ENCODE measurements at regions not wholly inside any gene's neighbourhood (a gene's known extent, or its start where the extent isn't known, plus 50 kb on each side); places are given as distances from the start of the nearest gene placed in this dataset.

DNA sequence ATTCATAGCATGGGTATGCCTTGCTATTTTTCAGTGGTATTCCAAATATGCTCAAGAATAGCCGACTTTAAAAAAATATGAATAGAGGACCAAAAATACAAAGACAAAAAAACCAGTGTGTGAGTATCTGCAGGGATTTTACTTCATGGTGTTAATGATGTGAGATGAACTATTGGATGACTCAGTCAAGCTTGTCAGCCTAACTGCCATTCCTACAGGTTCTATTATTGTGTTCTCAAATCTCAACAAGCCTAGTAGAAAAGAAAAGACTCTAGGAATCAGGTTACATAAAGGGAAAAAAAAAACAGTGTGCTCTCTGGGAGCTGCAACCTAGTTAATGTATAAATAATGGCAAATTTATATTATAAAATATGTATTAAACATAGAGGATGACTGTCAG lies 588.4 kb upstream of the BTBD3 start:
- no peak for DNase-seq

DNA sequence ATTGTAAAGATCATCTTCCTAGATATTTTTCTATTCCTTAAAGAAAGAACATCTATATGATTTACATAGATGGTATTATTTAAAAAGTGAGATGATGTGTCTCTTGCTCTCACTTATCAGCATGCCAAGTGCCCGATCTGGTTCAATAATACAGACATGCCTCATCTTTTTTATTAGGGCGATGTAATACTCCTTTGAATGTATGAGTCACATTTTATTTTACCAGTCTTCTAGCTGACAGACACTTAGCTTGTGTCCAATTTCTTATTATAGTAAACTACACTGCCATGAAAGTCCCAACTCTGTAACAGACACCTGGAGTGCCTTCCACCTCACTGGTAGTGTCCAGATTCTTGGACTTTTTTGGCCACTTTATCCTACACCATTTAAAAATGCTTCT lies 586.6 kb upstream of the BTBD3 start:
- DNase-seq, result no peak

DNA sequence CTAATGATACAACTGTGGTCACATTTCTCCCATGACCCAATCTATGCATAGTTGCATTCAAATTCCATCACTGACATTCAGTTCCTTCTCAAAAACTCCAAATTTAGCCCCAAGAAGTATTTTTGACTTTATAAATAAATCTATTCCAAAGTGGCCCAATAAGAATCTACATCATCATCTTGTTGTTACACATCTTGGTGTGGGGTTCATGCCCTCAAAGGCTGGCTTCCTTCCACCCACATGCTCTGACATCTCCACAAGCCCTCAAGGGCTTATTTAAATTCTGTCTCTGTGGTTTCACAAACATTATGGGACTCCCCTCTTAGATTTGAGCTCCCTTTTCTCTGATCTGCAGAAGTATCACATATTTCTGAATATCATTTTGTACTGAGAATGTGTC lies 585.3 kb upstream of the BTBD3 start:
- DNase-seq, result no peak

DNA sequence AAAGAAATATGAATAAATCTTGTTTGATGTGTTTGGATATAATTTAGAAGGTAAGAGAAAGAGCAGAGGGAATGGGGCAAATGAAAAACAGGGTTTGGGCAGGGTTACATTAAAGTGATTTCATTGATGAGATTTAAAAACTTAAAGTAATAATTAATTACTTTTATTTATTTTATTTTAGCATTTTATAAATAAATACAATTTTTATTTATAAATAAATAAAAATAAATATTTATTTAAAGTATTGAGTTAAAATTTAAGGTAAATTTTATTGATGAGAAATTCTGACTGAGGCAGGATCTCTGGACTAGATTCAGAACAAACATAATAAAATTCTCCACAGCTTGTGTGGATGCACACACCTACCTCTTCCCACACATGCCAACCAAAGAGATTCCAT lies 584.1 kb upstream of the BTBD3 start:
- no peak for DNase-seq

DNA sequence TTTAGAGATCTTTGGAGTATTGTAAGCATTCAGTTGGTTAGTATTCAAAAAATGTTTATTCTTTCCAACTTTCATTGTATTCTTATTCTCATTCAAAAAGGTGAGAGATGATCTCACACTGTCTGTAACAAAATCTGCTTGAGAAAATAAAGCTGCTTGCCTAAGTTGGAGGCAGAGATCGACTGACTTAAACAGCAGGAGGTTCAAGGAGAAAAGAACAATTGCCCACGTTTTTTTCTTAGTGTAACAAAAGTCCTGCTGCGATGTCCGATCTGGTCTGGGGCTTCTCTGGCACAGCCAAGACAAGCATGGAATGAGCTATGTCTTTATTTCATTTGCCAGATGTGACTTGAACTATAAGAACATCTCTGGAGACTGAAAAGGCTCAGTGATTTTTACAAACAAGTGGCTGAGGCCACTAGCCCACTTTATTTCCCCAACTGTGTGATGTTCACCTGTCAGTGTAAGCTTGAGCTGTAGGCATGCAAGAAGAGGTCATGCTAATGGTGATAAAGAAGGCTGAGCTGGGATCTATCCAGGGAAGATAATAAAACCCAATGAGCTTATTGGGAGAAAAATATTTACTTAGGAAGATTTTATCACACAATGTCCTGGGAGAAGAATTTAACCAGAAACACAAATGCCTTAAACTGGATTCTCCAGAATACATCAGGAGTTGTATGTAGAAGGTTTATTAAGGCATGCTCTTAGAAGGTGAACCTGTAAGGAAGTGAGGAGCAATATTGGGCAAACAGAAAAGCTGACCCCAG lies 580.1 kb upstream of the BTBD3 start:
- no peak for DNase-seq

DNA sequence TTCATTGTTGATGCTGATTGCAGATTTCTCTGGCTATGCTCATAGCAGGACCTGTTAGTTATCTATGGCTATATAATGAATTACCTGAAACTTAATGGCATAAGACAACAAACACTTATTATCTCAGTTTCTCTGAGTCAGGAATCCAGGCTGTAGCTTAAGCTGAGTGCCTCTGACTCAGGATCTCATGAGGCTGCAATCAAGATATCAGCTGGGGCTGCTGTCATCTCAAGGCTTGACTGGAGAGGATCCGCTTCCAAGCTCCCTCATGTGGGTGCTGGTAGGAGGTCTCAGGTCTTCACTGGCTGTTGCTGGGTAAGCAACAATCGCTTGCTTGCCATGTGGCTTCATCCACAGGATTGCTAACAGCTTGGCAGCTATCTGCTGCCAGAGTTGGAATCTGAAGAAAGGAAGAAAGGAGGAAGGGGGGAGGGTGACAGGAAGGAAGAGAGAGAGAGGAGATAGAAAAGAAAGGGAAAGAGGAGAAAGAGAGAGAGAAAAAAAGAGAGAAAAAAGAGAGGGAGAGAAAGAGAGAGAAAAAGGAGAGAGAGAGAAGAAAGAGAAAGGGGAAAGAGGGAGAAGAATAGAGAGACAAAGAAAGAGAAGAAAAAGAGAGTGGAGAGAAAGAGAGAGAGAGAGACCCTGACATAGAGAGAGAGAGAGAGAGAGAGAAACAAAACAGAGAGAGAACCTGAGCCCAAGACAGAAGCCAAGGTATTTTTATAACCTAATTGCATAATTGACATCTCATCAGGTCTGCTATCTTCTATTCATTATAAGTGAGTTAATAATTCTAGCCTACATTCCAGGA lies 579.0 kb upstream of the BTBD3 start:
- no peak for DNase-seq

DNA sequence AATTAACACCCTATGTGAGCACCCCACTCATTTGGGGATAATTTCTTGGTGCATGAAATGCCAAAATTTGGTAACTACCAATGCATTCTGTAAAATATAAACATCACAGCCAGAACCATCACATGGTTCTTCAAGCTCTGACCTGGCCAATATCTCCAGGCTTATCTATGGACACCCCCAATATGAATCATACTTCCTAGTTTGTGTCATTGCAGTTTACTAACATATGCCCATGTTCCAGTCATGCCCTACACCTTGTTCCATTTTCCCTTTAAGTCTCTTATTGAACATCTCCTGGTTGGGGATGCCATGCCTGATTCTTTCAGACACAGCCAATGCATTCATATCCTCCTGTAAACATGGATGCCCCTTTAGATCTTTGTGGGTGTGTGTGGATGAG lies 572.8 kb upstream of the BTBD3 start:
- DNase-seq, result no peak

DNA sequence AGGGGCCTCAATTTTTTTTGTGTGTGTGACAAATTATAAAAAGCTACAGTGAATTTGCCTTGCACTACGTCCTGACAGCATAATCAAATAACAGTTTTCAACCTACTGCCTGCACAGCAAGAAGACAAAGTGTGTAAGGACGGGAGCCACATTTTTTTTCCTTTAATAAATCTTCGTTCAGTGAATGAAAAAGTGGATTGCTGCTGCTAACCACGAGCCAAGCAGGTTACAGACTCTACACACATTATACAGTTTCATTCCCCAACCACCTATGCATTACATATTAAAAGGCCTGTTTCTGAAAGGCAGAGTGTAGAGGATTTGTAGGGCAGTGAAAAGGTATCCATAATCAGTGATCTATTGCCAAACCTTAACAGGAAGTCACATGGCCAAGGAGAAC lies 570.0 kb upstream of the BTBD3 start:
- no peak for DNase-seq

DNA sequence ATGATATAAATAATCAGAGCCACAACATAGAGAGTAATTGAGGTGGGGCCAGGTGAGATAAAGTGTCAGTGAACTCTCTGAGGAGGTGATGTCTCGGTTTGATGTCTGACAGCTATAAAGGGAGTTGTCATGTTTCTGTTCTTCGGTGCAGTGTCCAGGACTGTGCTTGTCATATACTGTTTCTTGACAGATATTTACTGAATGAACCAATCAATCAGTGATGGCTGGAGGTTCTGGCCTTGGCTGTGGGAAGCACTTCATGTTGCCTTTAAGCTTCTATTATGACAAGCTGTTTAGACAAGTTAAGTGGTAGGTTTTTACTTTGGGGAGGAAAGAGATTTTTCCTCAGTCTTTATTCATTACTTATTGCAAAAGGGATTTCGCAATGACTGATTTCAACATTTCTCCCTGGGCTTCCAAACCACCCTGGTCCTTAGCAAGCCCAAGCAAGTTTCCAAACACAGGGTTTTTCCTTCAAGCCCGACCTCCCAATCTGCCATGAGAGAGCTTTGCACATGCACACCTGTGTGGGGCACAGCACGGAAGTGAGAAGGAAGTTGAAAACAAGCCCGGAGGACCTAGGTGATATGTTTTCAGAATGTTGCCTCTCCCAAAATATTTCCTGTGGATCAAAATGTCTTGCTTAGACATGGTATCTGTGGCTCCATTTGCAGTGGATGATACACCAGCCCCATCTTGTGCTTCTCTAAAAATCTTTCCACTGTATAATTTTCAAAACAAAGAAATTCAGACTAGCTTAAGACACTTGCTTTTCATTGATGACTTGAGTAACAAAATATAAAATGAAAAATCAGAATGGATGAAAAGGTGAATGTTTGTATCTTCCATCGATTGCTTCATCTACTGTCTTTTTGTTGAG lies 567.3 kb upstream of the BTBD3 start:
- DNase-seq, result no peak

DNA sequence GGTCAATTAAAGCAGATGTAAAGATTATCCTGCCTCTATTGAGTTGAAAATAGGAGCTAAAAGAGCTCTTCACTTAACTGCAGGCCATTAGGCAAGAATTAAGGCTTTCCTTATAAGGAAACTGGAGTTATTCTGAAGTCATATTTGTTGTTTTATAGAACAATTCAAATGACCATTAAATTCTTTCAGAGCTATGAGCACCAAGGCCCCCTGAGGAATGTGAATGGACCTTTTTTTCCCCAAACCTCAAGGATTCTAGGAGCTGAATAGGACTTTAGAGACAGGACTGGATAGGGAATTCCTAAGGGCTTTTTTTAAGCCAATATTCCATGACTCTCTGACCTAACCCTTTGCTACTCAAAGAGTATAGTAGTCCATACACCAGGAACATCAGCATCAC lies 565.7 kb upstream of the BTBD3 start:
- no peak for DNase-seq

DNA sequence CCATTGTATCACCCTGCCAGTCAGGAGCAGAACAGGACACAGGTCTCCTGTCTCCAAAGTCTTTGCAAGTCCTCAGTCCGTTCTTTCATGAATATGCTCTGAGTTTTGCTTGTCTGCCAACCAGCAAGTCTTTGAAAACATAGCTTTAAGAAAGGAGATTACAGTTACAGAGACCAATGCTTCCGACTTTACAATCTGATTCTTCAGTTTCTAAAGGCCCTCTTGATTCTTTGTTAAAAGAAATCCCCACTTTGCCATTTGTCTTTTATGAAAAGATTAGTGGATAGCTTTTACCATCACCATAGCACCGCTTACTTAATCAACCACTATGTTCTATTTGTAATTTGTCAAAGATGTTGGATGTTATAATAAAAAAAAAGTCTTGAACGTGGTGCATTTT lies 562.8 kb upstream of the BTBD3 start:
- no peak for DNase-seq

DNA sequence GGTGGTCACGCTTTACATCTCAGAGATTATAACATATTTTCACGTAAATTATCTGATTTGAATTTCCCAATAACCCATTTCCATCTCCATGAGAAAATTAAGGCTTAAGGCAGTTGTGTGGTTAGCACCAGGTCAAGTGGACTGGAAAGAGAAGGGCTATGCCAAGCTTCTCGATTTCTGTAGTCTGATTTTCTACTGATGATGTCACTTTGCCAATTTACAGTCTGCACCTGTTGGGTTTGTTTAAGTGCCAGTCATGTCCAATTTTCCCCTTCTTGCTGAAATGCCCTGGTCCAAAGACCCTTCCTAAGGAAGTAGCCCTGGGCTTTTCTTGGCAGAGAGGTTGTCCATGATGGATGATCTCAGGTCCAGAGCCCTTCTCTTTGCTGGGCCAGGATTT lies 562.3 kb upstream of the BTBD3 start:
- DNase-seq, result no peak

DNA sequence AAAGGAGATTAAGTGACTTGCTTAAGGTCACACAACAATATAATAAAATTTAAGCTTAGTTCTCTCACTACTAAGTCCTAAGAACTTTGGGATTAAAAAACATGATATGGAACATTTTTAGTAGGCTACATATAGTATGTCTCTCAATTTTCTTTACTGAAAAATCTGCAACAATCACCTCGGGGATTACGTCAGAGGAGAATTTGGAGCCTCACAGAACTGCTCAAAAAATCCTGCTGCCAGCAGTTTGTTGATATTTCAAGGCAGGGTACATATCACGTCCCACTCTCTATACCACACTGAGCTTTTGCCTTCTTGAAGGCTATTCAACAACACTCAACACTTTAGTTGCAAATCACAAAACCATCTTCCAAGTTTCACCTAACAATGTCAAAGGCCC lies 561.6 kb upstream of the BTBD3 start:
- no peak for DNase-seq

DNA sequence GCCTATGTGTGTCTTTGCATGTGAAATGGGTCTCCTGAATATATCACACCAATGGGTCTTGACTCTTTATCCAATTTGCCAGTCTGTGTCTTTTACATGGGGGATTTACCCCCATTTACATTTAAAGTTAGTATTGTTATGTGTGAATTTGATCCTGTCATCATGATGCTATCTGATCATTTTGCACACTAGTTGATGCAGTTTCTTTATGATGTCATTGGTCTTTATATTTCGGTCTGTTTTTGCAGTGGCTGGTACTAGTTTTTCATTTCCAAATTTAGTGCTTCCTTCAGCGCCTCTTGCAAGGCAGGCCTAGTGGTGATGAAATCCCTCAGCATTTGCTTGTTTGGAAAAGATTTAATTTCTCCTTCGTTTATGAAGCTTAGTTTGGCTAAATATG lies 555.2 kb upstream of the BTBD3 start:
- no peak for DNase-seq

DNA sequence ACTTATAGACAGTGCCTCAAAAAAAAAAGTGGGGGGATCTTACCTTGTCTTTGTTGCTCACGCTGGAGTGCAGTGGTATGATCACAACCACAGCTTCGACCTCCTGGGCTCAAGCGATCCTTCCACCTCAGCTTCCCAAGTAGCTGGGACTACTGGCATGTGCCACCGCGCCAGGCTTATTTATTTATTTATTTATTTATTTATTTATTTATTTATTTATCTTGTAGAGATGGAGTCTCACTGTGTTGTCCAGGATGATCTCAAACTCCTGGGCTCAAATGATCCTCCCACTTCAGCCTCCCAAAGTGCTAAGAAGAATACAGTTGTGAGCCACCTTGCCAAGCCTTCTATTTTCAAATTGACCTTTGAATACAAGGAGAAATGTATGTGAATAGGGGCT lies 553.0 kb upstream of the BTBD3 start:
- DNase-seq, result no peak

DNA sequence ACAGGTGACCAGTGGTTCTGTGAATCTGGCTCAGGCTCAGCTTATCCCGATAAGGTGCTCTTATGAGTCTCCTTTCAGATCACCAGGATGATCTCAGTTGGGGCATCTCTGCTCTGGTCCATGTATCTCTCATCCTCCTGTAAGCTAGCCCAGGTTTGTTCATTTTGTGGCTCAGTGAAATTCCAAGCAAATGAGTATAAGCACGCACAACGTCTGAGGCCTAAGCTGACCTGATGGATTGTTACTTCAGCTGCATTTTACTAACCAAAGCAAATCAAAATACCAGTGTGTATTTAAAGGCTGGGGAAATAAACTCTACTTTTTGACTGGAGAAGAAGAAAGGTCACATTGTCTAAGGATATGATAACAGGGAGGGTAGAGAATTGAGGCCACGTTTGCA lies 551.0 kb upstream of the BTBD3 start:
- DNase-seq, result no peak

DNA sequence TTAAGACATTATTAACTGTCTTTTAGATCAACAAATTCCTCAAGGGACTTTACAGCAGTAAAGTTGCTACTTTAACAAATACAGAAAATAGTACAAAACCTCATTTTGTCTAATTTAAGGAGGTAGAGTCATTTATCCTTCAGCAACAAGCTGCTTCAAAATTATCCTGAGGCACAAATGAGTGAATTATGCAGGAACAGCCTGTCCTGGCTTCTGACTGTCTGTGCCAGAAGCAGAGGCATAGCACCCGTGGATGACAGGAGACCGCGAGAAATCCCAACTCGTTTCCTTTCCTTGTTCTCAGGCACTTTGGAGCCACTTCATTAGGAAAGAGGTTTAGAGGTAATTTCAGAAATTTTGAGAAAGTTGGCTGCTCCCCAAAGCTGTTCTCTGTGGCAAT lies 549.2 kb upstream of the BTBD3 start:
- DNase-seq, result no peak

DNA sequence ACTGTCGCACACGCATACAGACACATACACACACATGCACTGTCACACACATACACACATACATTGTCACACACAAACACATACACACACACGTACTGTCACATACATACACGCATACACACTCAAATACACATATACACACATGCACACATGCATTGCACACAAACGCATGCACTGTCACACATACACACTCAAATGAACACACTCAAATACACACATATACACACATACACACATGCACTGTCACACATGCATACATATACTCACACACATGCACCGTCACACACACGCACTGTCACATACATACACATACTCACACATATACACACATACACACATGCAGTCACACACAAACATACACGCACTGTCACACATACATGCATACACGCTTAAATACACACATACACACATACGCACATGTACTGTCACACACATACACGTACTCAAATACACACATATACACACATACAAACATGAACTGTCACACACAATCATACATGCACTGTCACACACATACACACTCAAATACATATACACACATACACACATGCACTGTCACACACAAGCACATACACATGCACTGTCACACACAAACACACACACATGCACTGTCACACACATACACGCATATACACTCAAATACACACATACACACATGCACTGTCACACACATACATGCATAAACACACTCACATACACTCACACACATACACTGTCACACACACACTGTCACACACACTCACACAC lies 548.6 kb upstream of the BTBD3 start:
- DNase-seq, result no peak

DNA sequence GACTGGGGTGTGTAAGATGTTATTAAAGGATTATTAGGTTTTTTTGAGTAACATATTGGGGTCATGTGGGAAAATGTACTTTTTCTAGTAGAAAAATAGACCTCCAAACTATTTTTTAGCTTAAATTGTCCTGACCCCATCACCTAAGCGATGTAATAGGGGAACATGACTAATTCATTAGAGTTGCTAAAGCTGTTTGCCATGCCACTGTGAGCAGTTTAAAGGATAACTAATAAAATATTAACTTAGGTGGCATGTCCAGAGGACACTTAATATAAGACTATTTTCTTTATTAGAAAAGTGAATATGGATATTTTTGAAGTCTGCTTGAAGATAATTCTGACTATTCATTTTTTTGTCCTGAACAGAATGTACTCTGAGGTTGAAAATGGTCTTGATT lies 545.9 kb upstream of the BTBD3 start:
- no peak for DNase-seq

DNA sequence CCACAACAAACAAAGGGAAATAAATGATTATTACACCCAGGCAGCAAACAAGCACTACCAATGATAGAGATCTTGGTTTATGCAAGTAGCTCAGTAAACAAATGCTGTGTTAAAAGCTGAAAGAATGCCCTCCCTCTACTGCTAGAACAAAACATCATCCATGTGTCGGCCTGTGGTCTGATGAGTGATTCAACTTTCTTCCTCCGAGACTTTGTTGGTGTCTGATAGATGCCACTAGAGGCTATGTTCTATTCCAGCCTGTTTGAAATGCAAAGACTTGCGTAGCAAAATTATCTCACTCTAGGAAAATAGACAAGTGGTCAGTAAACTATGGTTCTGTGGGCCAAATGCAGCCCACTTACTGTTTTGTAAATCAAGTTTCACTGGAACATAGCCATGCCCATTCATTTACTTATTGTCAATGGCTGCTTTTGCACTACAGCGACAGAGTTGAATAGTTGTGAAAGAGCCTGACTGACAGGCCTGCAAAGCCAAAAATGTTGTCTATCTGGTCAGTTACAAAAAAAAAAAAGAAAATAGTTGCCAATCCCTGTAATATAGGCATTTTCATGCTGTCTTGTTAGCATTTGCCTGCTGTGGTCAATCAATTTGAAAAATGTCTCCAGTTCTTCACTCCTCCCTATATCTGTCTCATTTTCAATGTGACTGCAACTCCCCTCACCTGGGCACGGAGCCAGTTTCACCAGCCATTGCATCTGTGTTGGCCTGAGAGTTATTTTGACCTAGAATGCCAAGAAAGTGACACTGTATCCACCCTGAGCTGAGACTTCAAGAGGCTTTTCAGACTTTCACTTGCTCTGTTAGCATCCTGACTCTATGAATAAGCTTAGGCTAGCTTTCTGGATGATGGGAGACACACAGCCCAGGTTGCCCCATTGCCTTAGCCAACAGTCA lies 544.6 kb upstream of the BTBD3 start:
- DNase-seq, result no peak

DNA sequence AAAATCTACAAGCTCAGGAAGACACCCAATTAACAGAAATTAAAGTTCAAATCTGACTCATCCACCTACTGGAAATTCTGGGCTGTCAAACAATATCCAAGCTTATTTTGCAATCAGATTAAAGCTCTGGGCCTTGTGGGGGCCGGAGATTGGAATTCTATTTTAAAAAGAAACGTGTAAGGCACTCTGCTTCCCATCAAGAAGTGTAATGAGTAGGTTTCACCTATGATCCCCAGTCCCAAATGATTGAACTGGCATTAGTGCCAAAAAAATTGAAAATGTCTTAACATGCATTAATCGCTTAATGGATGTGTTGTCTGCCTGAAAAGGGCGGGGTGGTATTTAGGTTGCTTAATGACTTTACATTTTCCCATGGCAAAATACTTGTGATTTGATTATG lies 542.4 kb upstream of the BTBD3 start:
- no peak for DNase-seq

DNA sequence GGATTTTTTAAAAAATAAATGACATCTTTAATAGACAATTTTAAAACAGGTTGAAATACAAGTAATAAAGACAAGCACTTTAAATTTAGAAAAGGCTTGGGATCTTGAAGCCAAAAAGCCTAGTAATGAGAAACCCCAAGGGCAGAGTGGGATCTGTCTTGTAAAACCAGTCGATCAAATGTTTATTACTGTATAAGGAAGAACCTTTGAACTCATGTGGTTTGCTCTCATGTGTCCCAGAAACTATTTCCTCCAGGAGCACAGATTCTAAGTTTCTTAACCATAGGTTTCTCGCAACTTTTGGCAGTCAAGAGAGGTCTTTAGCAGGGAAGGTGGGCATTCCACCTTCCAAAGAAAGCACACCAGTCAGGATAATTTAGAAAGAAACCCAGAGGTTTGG lies 541.7 kb upstream of the BTBD3 start:
- no peak for DNase-seq
